HL-60 (cell line): ENCODE measurements at regions not wholly inside any gene's neighbourhood (a gene's known extent, or its start where the extent isn't known, plus 50 kb on each side); places are given as distances from the start of the nearest gene placed in this dataset.

Experiments used
- CTCF ChIP-seq: IDR thresholded peaks from one replicate; pipeline ENCODE4 v1.5.1; 2011; ENCODE audit warnings: low read length, control low read depth, inconsistent platforms; ENCODE audit not compliant: insufficient read depth
- GABPA ChIP-seq: IDR thresholded peaks from 2 replicates; pipeline ENCODE4 v1.6.1; 2012; ENCODE audit warnings: low read depth
- POLR2AphosphoS5 ChIP-seq: IDR thresholded peaks from 2 replicates; pipeline ENCODE4 v1.6.1; 2012; ENCODE audit warnings: low read depth
- REST ChIP-seq: IDR thresholded peaks from 2 replicates; pipeline ENCODE4 v1.6.1; 2012; ENCODE audit warnings: low read depth; ENCODE audit not compliant: insufficient replicate concordance
- SPI1 ChIP-seq: IDR thresholded peaks from 2 replicates; pipeline ENCODE4 v1.6.1; 2012; ENCODE audit warnings: low read depth, mild to moderate bottlenecking, borderline replicate concordance

GRCh38 chr13:104483631-104484030 is 1417.4 kb upstream of the SLC10A2 start:
- TF ChIP-seq POLR2AphosphoS5 (no peak), CTCF (no peak), REST (no peak), SPI1 (no peak), GABPA (no peak)
